T-cell (primary cell): ENCODE measurements at regions not wholly inside any gene's neighbourhood (a gene's known extent, or its start where the extent isn't known, plus 50 kb on each side); places are given as distances from the start of the nearest gene placed in this dataset.

ENCODE experiments used
- ATAC-seq, 4 experiments: fragments of 200-7000 bp in 3 of 4; fragments of 150-1000 bp in 1 of 4; cut with Tn5 transposase; replicated peaks in 1 of 4; 1 replicate in 3 of 4; 2 replicates in 1 of 4; pipeline ENCODE4 v1.10.0; 2021; ENCODE audit warnings: moderate library complexity in 3 of 4, mild to moderate bottlenecking in 2 of 4, moderate number of reproducible peaks in 1 of 4
- CTCF ChIA-PET, 2 donors: fragments of 300-600 bp; sonication (Branson Sonifier 250); formaldehyde crosslinking; loops; one replicate each; lab custom pipeline; 2022; ENCODE audit warnings: antibody characterized with exemption in 2 of 2; lab: Charles Lee
- POLR2A ChIA-PET, 2 donors: fragments of 300-600 bp; sonication (Branson Sonifier 250); formaldehyde crosslinking; loops; one replicate each; lab custom pipeline; 2022; ENCODE audit warnings: antibody characterized with exemption in 2 of 2; lab: Charles Lee
- DNase-seq, 35 experiments: peaks; one replicate each; pipeline versions ENCODE4 v3.0.0 to v3.0.0-alpha.2; 2013 to 2023
- H3K27ac ChIP-seq: one replicate; pipeline ENCODE4 v1.5.1; 2013; ENCODE audit warnings: low read length
- H3K27me3 ChIP-seq, 2 experiments: replicated peaks in 1 of 2; 1 replicate in 1 of 2; 2 replicates in 1 of 2; pipeline versions ENCODE4 v1.6.1 to v1.7.0; 2013; ENCODE audit warnings: low read length in 1 of 2, mixed read lengths in 1 of 2; ENCODE audit not compliant: control insufficient read depth in 2 of 2, insufficient read depth in 2 of 2; ENCODE audit errors: extremely low read depth in 1 of 2
- H3K36me3 ChIP-seq, 2 donors: 1 replicate in 1 of 2; 2 replicates in 1 of 2; pipeline versions ENCODE4 v1.6.1 to v1.7.0; 2013; ENCODE audit warnings: low read length in 1 of 2; ENCODE audit not compliant: control insufficient read depth in 2 of 2, insufficient read depth in 1 of 2; ENCODE audit errors: extremely low read depth in 1 of 2
- H3K4me1 ChIP-seq, 2 experiments: 1 replicate in 1 of 2; 2 replicates in 1 of 2; pipeline versions ENCODE4 v1.6.1 to v1.7.0; 2013; ENCODE audit warnings: low read length in 2 of 2, mixed read lengths in 1 of 2; ENCODE audit not compliant: insufficient read depth in 2 of 2, control insufficient read depth in 1 of 2; ENCODE audit errors: extremely low read depth in 1 of 2
- H3K4me3 ChIP-seq, 2 donors: 1 replicate in 1 of 2; 2 replicates in 1 of 2; pipeline versions ENCODE4 v1.5.1 to v1.7.0; 2013; ENCODE audit warnings: mild to moderate bottlenecking in 2 of 2, low read length in 1 of 2, moderate library complexity in 1 of 2; ENCODE audit not compliant: control insufficient read depth in 1 of 2; ENCODE audit errors: extremely low read depth in 1 of 2
- H3K9me3 ChIP-seq: 2 replicates; pipeline ENCODE4 v1.7.0; 2013
- H3K27ac Mint-ChIP-seq, 2 donors: one replicate each; pipeline ENCODE4 v1.8.0; 2020 to 2021; ENCODE audit warnings: mild to moderate bottlenecking in 2 of 2, mixed read lengths in 2 of 2
- H3K27me3 Mint-ChIP-seq, 2 donors: one replicate each; pipeline ENCODE4 v1.8.0; 2021 to 2022; ENCODE audit warnings: mixed read lengths in 2 of 2
- H3K36me3 Mint-ChIP-seq: one replicate; pipeline ENCODE4 v1.8.0; 2021; ENCODE audit warnings: mixed read lengths
- H3K4me1 Mint-ChIP-seq, 3 donors: one replicate each; pipeline ENCODE4 v1.8.0; 2020 to 2022; ENCODE audit warnings: mixed read lengths in 3 of 3, mild to moderate bottlenecking in 1 of 3
- H3K4me3 Mint-ChIP-seq, 3 donors: one replicate each; pipeline ENCODE4 v1.8.0; 2020 to 2022; ENCODE audit warnings: mild to moderate bottlenecking in 3 of 3, mixed read lengths in 3 of 3, moderate library complexity in 3 of 3
- H3K9me3 Mint-ChIP-seq, 3 donors: one replicate each; pipeline ENCODE4 v1.8.0; 2020 to 2022; ENCODE audit warnings: mixed read lengths in 3 of 3
- WGBS: methylation state at CpG from one replicate; pipeline ENCODE4 v1.1.5; 2013; ENCODE audit warnings: missing lambda C conversion rate; ENCODE audit not compliant: insufficient coverage; 5-methylcytosine and 5-hydroxymethylcytosine counted together

DNA sequence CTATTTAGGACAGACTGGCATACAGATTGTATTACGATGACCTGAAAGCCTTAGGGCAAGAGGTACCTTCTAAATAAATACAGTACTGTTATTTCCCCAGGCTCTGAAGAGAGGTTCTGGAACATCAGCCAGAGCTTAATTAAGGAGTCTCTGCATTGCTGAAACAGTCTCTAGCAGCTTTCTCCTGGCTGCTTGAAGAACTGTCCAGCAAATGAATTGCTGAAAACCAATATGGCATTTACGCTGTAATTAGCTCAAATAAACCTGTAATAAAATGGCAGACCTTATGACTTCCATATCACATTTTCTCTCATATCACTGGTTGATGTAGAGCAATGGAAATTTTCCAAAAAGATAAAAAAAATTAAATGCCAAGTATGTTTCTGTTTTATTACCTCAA, 636.3 kb downstream of the GABRG2 start:
- no peaks in the 10 kb centered on the region for H3K9me3 ChIP-seq
- Mint-ChIP-seq H3K4me1 (no peaks in the 10 kb centered on the region), H3K9me3 (peaks cover 6 to 10% (median 10%) of the 10 kb centered on the region in 3 donors), H3K36me3 (no peaks in the 10 kb centered on the region), H3K4me3 (no peak overlapping the region), H3K27ac (no peak overlapping the region), H3K27me3 (no peaks in the 10 kb centered on the region)
- no peak overlapping the region for H3K4me3 ChIP-seq
- DNase-seq (no peak), ATAC-seq (no peak)
- no CpG with 5 or more reads among the region's 2 CpGs for WGBS
- POLR2A ChIA-PET, result no interaction called here
- no peaks in the 10 kb centered on the region for H3K36me3 ChIP-seq
- no peaks in the 10 kb centered on the region for H3K27me3 ChIP-seq
- H3K4me1 ChIP-seq, result no peaks in the 10 kb centered on the region
- H3K27ac ChIP-seq, result no peak overlapping the region
- CTCF ChIA-PET, result no interaction called here

DNA sequence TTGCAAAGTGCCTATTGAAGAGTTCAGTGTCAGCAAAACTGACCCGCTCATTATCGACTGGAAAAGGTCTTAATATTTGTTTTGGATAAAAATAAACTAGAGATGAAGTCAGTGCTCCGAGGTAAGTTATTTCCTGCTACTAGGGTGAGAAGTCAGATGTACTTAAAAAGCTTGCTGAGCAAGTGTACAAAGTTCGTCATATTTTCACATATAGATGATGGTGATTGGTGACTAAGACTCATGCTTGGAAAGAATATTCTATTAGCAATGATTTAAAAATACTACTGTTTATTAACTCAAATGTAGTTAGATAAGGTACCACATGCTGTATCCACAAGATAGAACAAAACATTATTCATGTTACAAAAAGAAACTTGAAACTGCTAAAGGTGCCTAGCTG, 643.7 kb downstream of the GABRG2 start:
- Mint-ChIP-seq H3K27ac (no peak overlapping the region), H3K36me3 (no peaks in the 10 kb centered on the region)

DNA sequence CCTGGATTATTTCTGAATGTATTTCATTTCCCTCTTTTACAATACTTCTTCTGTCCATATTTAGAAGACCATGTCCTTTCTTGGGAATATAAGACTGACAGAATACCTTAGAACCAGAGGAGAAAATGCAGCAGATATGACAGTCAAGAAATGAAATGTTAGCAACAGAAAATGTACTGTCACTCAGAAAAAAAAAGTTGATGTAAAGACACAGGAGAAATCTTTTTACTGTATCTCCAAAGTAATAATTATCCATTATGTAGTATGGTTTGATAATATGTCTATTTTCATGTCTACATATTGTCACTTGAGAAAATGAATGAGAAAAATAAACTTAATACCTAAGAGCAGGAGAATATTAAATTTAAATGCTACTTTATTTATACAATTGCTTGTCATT, 652.1 kb downstream of the GABRG2 start:
- ChIA-PET POLR2A (no interaction called here), CTCF (no interaction called here)
- Histone ChIP-seq H3K27me3 (no peaks in the 10 kb centered on the region), H3K27ac (no peak overlapping the region), H3K9me3 (no peaks in the 10 kb centered on the region), H3K4me3 (no peak overlapping the region), H3K4me1 (no peaks in the 10 kb centered on the region), H3K36me3 (no peaks in the 10 kb centered on the region)
- ATAC-seq, result no peak
- Mint-ChIP-seq H3K36me3 (no peaks in the 10 kb centered on the region), H3K4me3 (no peak overlapping the region), H3K27ac (no peak overlapping the region), H3K4me1 (no peaks in the 10 kb centered on the region), H3K27me3 (no peaks in the 10 kb centered on the region), H3K9me3 (peaks cover 14 to 19% (median 15%) of the 10 kb centered on the region in 3 donors)
- DNase-seq, result no peak

More for the DNA sequence above, 643.7 kb downstream of the GABRG2 start:
- H3K4me3 Mint-ChIP-seq, result no peak overlapping the region
- no peaks in the 10 kb centered on the region for H3K4me1 Mint-ChIP-seq
- ATAC-seq, result no peak
- Histone ChIP-seq H3K4me3 (no peak overlapping the region), H3K9me3 (no peaks in the 10 kb centered on the region), H3K27me3 (no peaks in the 10 kb centered on the region), H3K4me1 (no peaks in the 10 kb centered on the region), H3K36me3 (no peaks in the 10 kb centered on the region), H3K27ac (no peak overlapping the region)
- POLR2A ChIA-PET, result no interaction called here
- CTCF ChIA-PET, result no interaction called here
- 100% methylated on average over 2 of the region's 4 CpGs for WGBS
- H3K9me3 Mint-ChIP-seq, result peaks cover 0 to 9% (median 3%) of the 10 kb centered on the region in 3 donors
- no peak for DNase-seq
- H3K27me3 Mint-ChIP-seq, result no peaks in the 10 kb centered on the region

DNA sequence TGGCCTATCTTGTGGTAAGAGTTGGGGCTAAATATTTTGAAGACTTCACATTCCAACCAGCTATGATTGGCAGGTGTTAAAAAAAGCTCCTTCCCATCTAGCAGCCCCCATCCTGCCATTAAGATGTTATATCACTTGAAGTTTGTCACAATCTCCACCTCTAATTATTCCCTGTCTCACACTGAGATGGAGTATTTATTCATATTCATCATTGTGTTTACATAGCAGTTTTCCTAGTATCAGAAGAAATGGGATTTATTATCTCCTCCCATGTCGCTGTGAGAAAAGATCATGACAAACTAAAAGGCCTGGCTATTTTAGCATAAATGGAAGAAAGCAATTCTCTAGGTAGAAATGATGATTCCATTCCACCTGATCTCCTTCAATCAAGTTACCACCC, 653.6 kb downstream of the GABRG2 start:
- POLR2A ChIA-PET, result no interaction called here
- no peaks in the 10 kb centered on the region for H3K27me3 ChIP-seq
- Mint-ChIP-seq H3K4me1 (no peaks in the 10 kb centered on the region), H3K27ac (no peak overlapping the region), H3K4me3 (no peak overlapping the region), H3K27me3 (no peaks in the 10 kb centered on the region), H3K36me3 (no peaks in the 10 kb centered on the region), H3K9me3 (peaks cover 14 to 27% (median 20%) of the 10 kb centered on the region in 3 donors)
- H3K36me3 ChIP-seq, result no peaks in the 10 kb centered on the region
- no peak overlapping the region for H3K27ac ChIP-seq
- no peaks in the 10 kb centered on the region for H3K4me1 ChIP-seq
- H3K9me3 ChIP-seq, result no peaks in the 10 kb centered on the region
- WGBS, result no CpG with 5 or more reads among the region's 1 CpG
- ATAC-seq, result no peak
- H3K4me3 ChIP-seq, result no peak overlapping the region
- no peak for DNase-seq
- CTCF ChIA-PET, result no interaction called here

DNA sequence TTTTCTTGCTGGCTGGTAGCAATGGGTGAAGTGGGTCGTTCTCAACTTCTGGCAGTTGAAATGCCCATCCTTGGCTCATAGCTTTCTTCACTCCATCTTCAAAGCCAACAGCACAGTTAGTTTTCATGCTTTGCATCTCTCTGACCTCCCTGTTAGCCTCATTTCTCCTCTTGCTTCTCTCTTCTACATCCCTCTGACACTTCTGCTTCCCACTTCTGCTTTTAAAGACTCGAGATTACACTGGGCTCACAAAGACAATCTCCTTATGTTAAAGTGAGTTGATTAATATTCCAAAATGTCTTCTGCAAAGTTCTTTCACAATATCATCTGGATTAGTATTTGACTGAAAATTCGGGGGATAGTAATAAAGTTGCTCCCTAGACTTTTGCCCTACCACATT, 684.8 kb upstream of the CCNG1 start:
- no peaks in the 10 kb centered on the region for H3K4me1 Mint-ChIP-seq
- CTCF ChIA-PET, result no interaction called here
- H3K27ac Mint-ChIP-seq, result no peak overlapping the region

DNA sequence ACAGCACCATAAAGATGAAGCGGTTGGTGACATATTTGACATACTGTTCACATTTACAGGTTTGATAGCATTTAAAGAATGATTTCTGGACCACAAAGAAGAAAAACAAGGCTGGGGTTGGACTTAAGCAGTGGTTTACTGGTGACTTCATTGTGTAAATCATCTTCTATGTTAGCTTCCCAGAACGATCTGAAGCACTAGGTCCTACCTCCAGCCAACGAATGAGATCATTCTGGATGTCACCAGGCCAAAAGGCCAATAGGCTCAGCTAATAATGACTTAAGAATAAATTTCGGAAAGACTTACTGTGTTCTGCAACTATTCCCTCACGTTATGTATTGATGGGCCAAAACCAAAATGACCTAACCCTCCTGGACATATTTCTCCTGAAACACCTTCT, 675.3 kb upstream of the CCNG1 start:
- 59% methylated on average over 4 of the region's 5 CpGs for WGBS
- Histone ChIP-seq H3K27me3 (no peaks in the 10 kb centered on the region), H3K4me3 (no peak overlapping the region), H3K4me1 (no peaks in the 10 kb centered on the region), H3K36me3 (no peaks in the 10 kb centered on the region), H3K27ac (no peak overlapping the region), H3K9me3 (no peaks in the 10 kb centered on the region)
- POLR2A ChIA-PET, result no interaction called here
- no peak for DNase-seq
- no peaks in the 10 kb centered on the region for H3K4me1 Mint-ChIP-seq
- no peak overlapping the region for H3K4me3 Mint-ChIP-seq
- H3K36me3 Mint-ChIP-seq, result no peaks in the 10 kb centered on the region
- ATAC-seq, result no peak
- no peak overlapping the region for H3K27ac Mint-ChIP-seq
- peaks cover 5 to 11% (median 9%) of the 10 kb centered on the region in 3 donors for H3K9me3 Mint-ChIP-seq
- CTCF ChIA-PET, result no interaction called here
- H3K27me3 Mint-ChIP-seq, result no peaks in the 10 kb centered on the region

More for the DNA sequence above, 684.8 kb upstream of the CCNG1 start:
- ATAC-seq (no peak), DNase-seq (no peak)
- Histone ChIP-seq H3K36me3 (no peaks in the 10 kb centered on the region), H3K9me3 (no peaks in the 10 kb centered on the region), H3K4me1 (no peaks in the 10 kb centered on the region), H3K27ac (no peak overlapping the region), H3K27me3 (no peaks in the 10 kb centered on the region), H3K4me3 (no peak overlapping the region)
- POLR2A ChIA-PET, result no interaction called here
- H3K27me3 Mint-ChIP-seq, result no peaks in the 10 kb centered on the region
- peaks cover 8 to 19% (median 12%) of the 10 kb centered on the region in 3 donors for H3K9me3 Mint-ChIP-seq
- H3K36me3 Mint-ChIP-seq, result no peaks in the 10 kb centered on the region
- 67% methylated on average over 1 of the region's 3 CpGs for WGBS
- H3K4me3 Mint-ChIP-seq, result no peak overlapping the region

DNA sequence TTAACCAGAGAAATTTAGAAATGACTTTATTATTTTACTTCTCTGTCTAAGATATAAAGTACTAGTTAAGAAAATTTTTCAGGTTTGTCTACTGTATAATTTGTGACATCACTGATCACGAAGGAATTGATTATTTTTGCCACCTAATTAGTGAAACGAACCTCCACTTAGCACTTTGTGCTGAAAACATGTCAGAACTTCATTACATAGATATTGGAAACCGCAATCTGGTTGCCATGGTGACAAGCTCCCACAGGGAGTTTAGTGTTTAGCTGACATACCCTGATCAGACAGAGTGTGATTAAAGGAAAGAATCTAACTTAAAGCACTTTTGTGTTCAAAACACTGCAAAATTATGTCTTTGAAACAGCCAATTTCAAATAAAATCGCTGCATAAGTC, 668.4 kb upstream of the CCNG1 start:
- POLR2A ChIA-PET, result no interaction called here
- Histone ChIP-seq H3K4me1 (no peaks in the 10 kb centered on the region), H3K9me3 (no peaks in the 10 kb centered on the region), H3K36me3 (no peaks in the 10 kb centered on the region), H3K4me3 (no peak overlapping the region), H3K27me3 (no peaks in the 10 kb centered on the region), H3K27ac (no peak overlapping the region)
- CTCF ChIA-PET, result no interaction called here
- H3K27ac Mint-ChIP-seq, result no peak overlapping the region
- no CpG with 5 or more reads among the region's 4 CpGs for WGBS
- no peak overlapping the region for H3K4me3 Mint-ChIP-seq
- peaks cover 0 to 14% (median 10%) of the 10 kb centered on the region in 3 donors for H3K9me3 Mint-ChIP-seq
- ATAC-seq (no peak), DNase-seq (no peak)
- H3K36me3 Mint-ChIP-seq, result no peaks in the 10 kb centered on the region
- no peaks in the 10 kb centered on the region for H3K27me3 Mint-ChIP-seq
- no peaks in the 10 kb centered on the region for H3K4me1 Mint-ChIP-seq
